ENCODE measurements at regions not wholly inside any gene's neighbourhood (a gene's known extent, or its start where the extent isn't known, plus 50 kb on each side); places are given as distances from the start of the nearest gene placed in this dataset.

GRCh38 chr1:221525749-221526148 lies 216.1 kb downstream of the DUSP10 start:
- Histone ChIP-seq H3K36me3 (ENCODE audit: control insufficient read depth in 2 of 2, extremely low read depth in 1 of 2, insufficient read depth in 2 of 2, low read length in 2 of 2) (no peaks in the 10 kb centered on the region), H3K79me2 (ENCODE audit: control insufficient read depth, insufficient read depth, low read length) (no peaks in the 10 kb centered on the region), H3K27ac (ENCODE audit: control insufficient read depth, insufficient read depth, low read length) (no peak overlapping the region), H3K9me1 (ENCODE audit: control insufficient read depth, extremely low read depth, insufficient read depth, low read length) (no peaks in the 10 kb centered on the region), H3K4me2 (ENCODE audit: control insufficient read depth, extremely low read depth, insufficient read depth, low read depth, low read length) (no peak overlapping the region), H3K4me3 (ENCODE audit: control insufficient read depth in 2 of 3, extremely low read depth in 1 of 3, insufficient read depth in 2 of 3, low read depth in 1 of 3, low read length in 3 of 3) (no peak overlapping the region), H3K9me3 (ENCODE audit: control insufficient read depth, low read depth, low read length) (no peaks in the 10 kb centered on the region), H4K20me1 (ENCODE audit: control insufficient read depth, extremely low read depth, insufficient read depth, low read length) (no peaks in the 10 kb centered on the region), H3K27me3 (ENCODE audit: control insufficient read depth, extremely low read depth, insufficient read depth, low read length) (no peaks in the 10 kb centered on the region), H3K9ac (ENCODE audit: control insufficient read depth, extremely low read depth, insufficient read depth, low read length) (no peak overlapping the region), H3K4me1 (ENCODE audit: control insufficient read depth, extremely low read depth, insufficient read depth, low read length) (no peaks in the 10 kb centered on the region), H2AFZ (ENCODE audit: control insufficient read depth, low read length) (no peak overlapping the region)
- FAIRE-seq (no peak), DNase-seq (ENCODE audit: low read depth, low spot score) (no peak)
- dilution Hi-C loops (cut with MboI; ENCODE audit: extremely low pct_ligation_motif_present, low sequenced_read_pairs), result no loop called here
- TF ChIP-seq EZH2 (IDR thresholded peaks at IDR 0.05; ENCODE audit: low read length) (no peak), CTCF (optimal IDR thresholded peaks at IDR 0.05 in 1 of 3, IDR thresholded peaks at IDR 0.05 in 1 of 3, conservative IDR thresholded peaks at IDR 0.05 in 1 of 3; ENCODE audit: extremely low read depth in 1 of 3, insufficient read depth in 2 of 3, low read length in 3 of 3) (no peak)

- H3K4me3 ChIP-seq (ENCODE audit: control insufficient read depth in 2 of 3, extremely low read depth in 1 of 3, insufficient read depth in 2 of 3, low read depth in 1 of 3, low read length in 3 of 3), result no peak overlapping the region
- no peaks in the 10 kb centered on the region for H3K27me3 ChIP-seq (ENCODE audit: control insufficient read depth, extremely low read depth, insufficient read depth, low read length)
- dilution Hi-C loops (cut with MboI; ENCODE audit: extremely low pct_ligation_motif_present, low sequenced_read_pairs), result no loop called here
- H3K27ac ChIP-seq (ENCODE audit: control insufficient read depth, insufficient read depth, low read length), result no peak overlapping the region
- H3K9me3 ChIP-seq (ENCODE audit: control insufficient read depth, low read depth, low read length), result no peaks in the 10 kb centered on the region
- H3K9ac ChIP-seq (ENCODE audit: control insufficient read depth, extremely low read depth, insufficient read depth, low read length), result no peak overlapping the region
- no peak for DNase-seq (ENCODE audit: low read depth, low spot score)
- no peaks in the 10 kb centered on the region for H4K20me1 ChIP-seq (ENCODE audit: control insufficient read depth, extremely low read depth, insufficient read depth, low read length)
- no peak for TF ChIP-seq EZH2 (IDR thresholded peaks at IDR 0.05; ENCODE audit: low read length)
- no peak for TF ChIP-seq CTCF (optimal IDR thresholded peaks at IDR 0.05 in 1 of 3, IDR thresholded peaks at IDR 0.05 in 1 of 3, conservative IDR thresholded peaks at IDR 0.05 in 1 of 3; ENCODE audit: extremely low read depth in 1 of 3, insufficient read depth in 2 of 3, low read length in 3 of 3)
- H3K79me2 ChIP-seq (ENCODE audit: control insufficient read depth, insufficient read depth, low read length), result no peaks in the 10 kb centered on the region
- no peaks in the 10 kb centered on the region for H3K9me1 ChIP-seq (ENCODE audit: control insufficient read depth, extremely low read depth, insufficient read depth, low read length)
- H3K4me1 ChIP-seq (ENCODE audit: control insufficient read depth, extremely low read depth, insufficient read depth, low read length), result no peaks in the 10 kb centered on the region
- no peak for FAIRE-seq
- no peak overlapping the region for H3K4me2 ChIP-seq (ENCODE audit: control insufficient read depth, extremely low read depth, insufficient read depth, low read depth, low read length)
- no peak overlapping the region for H2AFZ ChIP-seq (ENCODE audit: control insufficient read depth, low read length)
- no peaks in the 10 kb centered on the region for H3K36me3 ChIP-seq (ENCODE audit: control insufficient read depth in 2 of 2, extremely low read depth in 1 of 2, insufficient read depth in 2 of 2, low read length in 2 of 2)
Observed at GRCh38 chr1:221527302-221527701, 214.6 kb downstream of the DUSP10 start.
